ENCODE measurements at regions not wholly inside any gene's neighbourhood (a gene's known extent, or its start where the extent isn't known, plus 50 kb on each side); places are given as distances from the start of the nearest gene placed in this dataset.
"Not testable (repeated sequence)": the region's sequence is repeated elsewhere in the genome, so short reads cannot be mapped to it uniquely, and the experiment has no call there.

GRCh38 chr14:105659935-105660527, 133.6 kb downstream of the TMEM121 start:
- DNase-seq (ENCODE audit: low read depth) = no peak

GRCh38 chr14:105660816-105661531, 134.6 kb downstream of the TMEM121 start:
- DNase-seq (ENCODE audit: low read depth) = no peak

GRCh38 chr14:105662043-105662442, 135.7 kb downstream of the TMEM121 start:
- DNase-seq (ENCODE audit: low read depth) = not testable (repeated sequence)

- DNase-seq (ENCODE audit: low read depth) = not testable (repeated sequence)
Observed at GRCh38 chr14:105662592-105662991, 136.2 kb downstream of the TMEM121 start.

- not testable (repeated sequence) for DNase-seq (ENCODE audit: low read depth)
Observed at GRCh38 chr14:105663323-105663722, 136.9 kb downstream of the TMEM121 start.

GRCh38 chr14:105663818-105664596, 137.6 kb downstream of the TMEM121 start:
- DNase-seq (ENCODE audit: low read depth) = not testable (repeated sequence)

- no peak for DNase-seq (ENCODE audit: low read depth)
Observed at GRCh38 chr14:105664691-105665090, 138.3 kb downstream of the TMEM121 start.

- no peak for DNase-seq (ENCODE audit: low read depth)
Observed at GRCh38 chr14:105665247-105665950, 139.0 kb downstream of the TMEM121 start.

GRCh38 chr14:105665951-105666277, 139.5 kb downstream of the TMEM121 start:
- no peak for DNase-seq (ENCODE audit: low read depth)

GRCh38 chr14:105666420-105666819, 140.0 kb downstream of the TMEM121 start:
- no peak for DNase-seq (ENCODE audit: low read depth)

GRCh38 chr14:105666991-105667662, 140.7 kb downstream of the TMEM121 start:
- not testable (repeated sequence) for DNase-seq (ENCODE audit: low read depth)

GRCh38 chr14:105667663-105668020, 141.3 kb downstream of the TMEM121 start:
- DNase-seq (ENCODE audit: low read depth) = not testable (repeated sequence)

- not testable (repeated sequence) for DNase-seq (ENCODE audit: low read depth)
Observed at GRCh38 chr14:105668021-105668420, 141.6 kb downstream of the TMEM121 start.

- not testable (repeated sequence) for DNase-seq (ENCODE audit: low read depth)
Observed at GRCh38 chr14:105668471-105669230, 142.3 kb downstream of the TMEM121 start.

- DNase-seq (ENCODE audit: low read depth) = not testable (repeated sequence)
Observed at GRCh38 chr14:105669231-105669610, 142.8 kb downstream of the TMEM121 start.

GRCh38 chr14:105669646-105670045, 143.3 kb downstream of the TMEM121 start:
- not testable (repeated sequence) for DNase-seq (ENCODE audit: low read depth)

GRCh38 chr14:105672450-105673200, 146.2 kb downstream of the TMEM121 start:
- DNase-seq (ENCODE audit: low read depth) = not testable (repeated sequence)

- DNase-seq (ENCODE audit: low read depth) = not testable (repeated sequence)
Observed at GRCh38 chr14:105675433-105675832, 149.1 kb downstream of the TMEM121 start.

- DNase-seq (ENCODE audit: low read depth) = not testable (repeated sequence)
Observed at GRCh38 chr14:105675905-105676670, 149.7 kb downstream of the TMEM121 start.

All from stimulated activated CD8-positive, alpha-beta memory T cell treated with anti-CD3 and anti-CD28 coated beads, Interleukin-15, amount 100 ng/mL, for 24 hours (primary cell).